HCT116 (cell line): ENCODE measurements at regions not wholly inside any gene's neighbourhood (a gene's known extent, or its start where the extent isn't known, plus 50 kb on each side); places are given as distances from the start of the nearest gene placed in this dataset.

ENCODE experiments used
- ATAC-seq: fragments of 200-7000 bp; cut with Tn5 transposase; 2 replicates; pipeline ENCODE4 v1.9.1; 2020; ENCODE audit warnings: mild to moderate bottlenecking, moderate library complexity
- BruUV-seq: library from RNA; stranded (reverse); fragments of 400-500 nt; replicated peaks from 2 replicates; lab custom pipeline; 2021; lab: Mats Ljungman, UMichigan
- CTCF ChIA-PET: fragments of 300-600 bp; sonication (Branson Sonifier 250); formaldehyde crosslinking; loops from one replicate; lab custom pipeline; 2021; ENCODE audit warnings: antibody characterized with exemption; lab: Charles Lee
- POLR2A ChIA-PET: fragments of 300-600, 350-600 bp; sonication (Branson Sonifier 250); formaldehyde crosslinking; loops from one replicate; lab custom pipeline; 2021; ENCODE audit warnings: antibody characterized with exemption; lab: Charles Lee
- RAD21 ChIA-PET, 2 experiments: fragments of 300-600 bp; sonication (Branson Sonifier 250); formaldehyde crosslinking; loops; one replicate each; lab custom pipeline; 2023; ENCODE audit warnings: low total read pairs in 2 of 2; ENCODE audit not compliant: uncharacterized antibody in 2 of 2, unreplicated experiment in 2 of 2, low non-redundant PET in 1 of 2; lab: Charles Lee
- DNase-seq: peaks from one replicate; pipeline ENCODE4 v3.0.0-alpha.2; 2010; ENCODE audit warnings: low read depth, low spot score
- H2AFZ ChIP-seq: fragments of 200-600 bp; shearing (Covaris generic), sonication (generic); 2 replicates; pipeline ENCODE4 v1.6.1; 2017; ENCODE audit warnings: low read depth, mixed run types, mixed read lengths, antibody characterized with exemption, low read length; ENCODE audit not compliant: poor library complexity, severe bottlenecking
- H3K27ac ChIP-seq: 2 replicates; pipeline ENCODE4 v1.5.1; 2012; ENCODE audit warnings: low read depth, low read length
- H3K27me3 ChIP-seq: fragments of 200-600 bp; sonication (generic); 2 replicates; pipeline ENCODE4 v1.6.1; 2016; ENCODE audit warnings: mixed run types, low read length, mixed read lengths; ENCODE audit not compliant: insufficient read depth
- H3K36me3 ChIP-seq, 2 experiments: fragments of 200-500 bp in 1 of 2; fragments of 200-600 bp in 1 of 2; sonication (Bioruptor generic) in 1 of 2; sonication (generic) in 1 of 2; 2 replicates each; pipeline versions ENCODE4 v1.5.1 to v1.6.1; 2014 to 2016; ENCODE audit warnings: low read length in 2 of 2, inconsistent platforms in 1 of 2, mixed read lengths in 1 of 2, mixed run types in 1 of 2; ENCODE audit not compliant: insufficient read depth in 2 of 2, control insufficient read depth in 1 of 2
- H3K4me1 ChIP-seq, 2 experiments: fragments of 200-600 bp in 1 of 2; sonication (generic) in 1 of 2; 2 replicates each; pipeline versions ENCODE4 v1.5.1 to v1.6.1; 2012 to 2017; ENCODE audit warnings: low read length in 2 of 2, inconsistent platforms in 1 of 2, mild to moderate bottlenecking in 1 of 2, mixed read lengths in 1 of 2, mixed run types in 1 of 2, moderate library complexity in 1 of 2; ENCODE audit not compliant: insufficient read depth in 2 of 2, control insufficient read depth in 1 of 2
- H3K4me2 ChIP-seq: fragments of 200-600 bp; sonication (generic); 2 replicates; pipeline ENCODE4 v1.6.1; 2017; ENCODE audit warnings: mixed run types, low read length, mixed read lengths
- H3K4me3 ChIP-seq, 2 experiments: fragments of 200-600 bp in 1 of 2; sonication (generic) in 1 of 2; replicated peaks in 1 of 2; 2 replicates each; pipeline ENCODE4 v1.5.1; 2011 to 2016; ENCODE audit warnings: low read length in 2 of 2, control low read depth in 1 of 2, low read depth in 1 of 2, mild to moderate bottlenecking in 1 of 2, mixed read lengths in 1 of 2, mixed run types in 1 of 2
- H3K79me2 ChIP-seq: fragments of 200-600 bp; sonication (generic); 2 replicates; pipeline ENCODE4 v1.6.1; 2017; ENCODE audit warnings: mild to moderate bottlenecking, mixed run types, low read length, moderate library complexity, mixed read lengths; ENCODE audit not compliant: insufficient read depth
- H3K9ac ChIP-seq: fragments of 200-600 bp; sonication (generic); 2 replicates; pipeline ENCODE4 v1.6.1; 2016; ENCODE audit warnings: low read length, mixed read lengths
- H3K9me2 ChIP-seq: fragments of 200-600 bp; sonication (generic), shearing (Covaris generic); 2 replicates; pipeline ENCODE4 v1.6.1; 2017; ENCODE audit warnings: mixed run types, mild to moderate bottlenecking, moderate library complexity; ENCODE audit not compliant: insufficient read depth
- H3K9me3 ChIP-seq, 2 experiments: fragments of 200-500 bp in 1 of 2; fragments of 200-600 bp in 1 of 2; sonication (Bioruptor generic) in 1 of 2; sonication (generic) in 1 of 2; 2 replicates each; pipeline ENCODE4 v1.6.1; 2014 to 2017; ENCODE audit warnings: low read length in 2 of 2, mixed read lengths in 2 of 2, inconsistent platforms in 1 of 2, low read depth in 1 of 2, mild to moderate bottlenecking in 1 of 2, mixed run types in 1 of 2, moderate library complexity in 1 of 2; ENCODE audit not compliant: control insufficient read depth in 1 of 2, insufficient read depth in 1 of 2
- H4K20me1 ChIP-seq: fragments of 200-600 bp; sonication (generic), shearing (Covaris generic); 2 replicates; pipeline ENCODE4 v1.6.1; 2017; ENCODE audit warnings: mixed run types, mild to moderate bottlenecking, moderate library complexity; ENCODE audit not compliant: insufficient read depth
- ATF3 ChIP-seq: IDR thresholded peaks from 2 replicates; pipeline ENCODE4 v1.6.1; 2012
- CEBPB ChIP-seq: IDR thresholded peaks from 2 replicates; pipeline ENCODE4 v1.6.1; 2012; ENCODE audit warnings: low read depth
- EGR1 ChIP-seq: IDR thresholded peaks from 2 replicates; pipeline ENCODE4 v1.6.1; 2012; ENCODE audit warnings: low read depth
- ELF1 ChIP-seq: IDR thresholded peaks from 2 replicates; pipeline ENCODE4 v1.6.1; 2012; ENCODE audit warnings: low read depth, borderline replicate concordance
- EZH2phosphoT487 ChIP-seq: fragments of 200-600 bp; IDR thresholded peaks from 2 replicates; pipeline ENCODE4 v1.6.1; 2018; ENCODE audit warnings: antibody characterized with exemption, borderline replicate concordance
- FOSL1 ChIP-seq: IDR thresholded peaks from 2 replicates; pipeline ENCODE4 v1.6.1; 2012; ENCODE audit warnings: low read depth
- JUND ChIP-seq: IDR thresholded peaks from 2 replicates; pipeline ENCODE4 v1.6.1; 2012
- MAX ChIP-seq: IDR thresholded peaks from 2 replicates; pipeline ENCODE4 v1.6.1; 2012
- POLR2A ChIP-seq: IDR thresholded peaks from 2 replicates; pipeline ENCODE4 v1.7.0; 2011; ENCODE audit warnings: borderline replicate concordance; ENCODE audit not compliant: insufficient read depth, insufficient read length; ENCODE audit errors: extremely low read depth
- POLR2AphosphoS5 ChIP-seq: IDR thresholded peaks from 2 replicates; pipeline ENCODE4 v1.6.1; 2011; ENCODE audit warnings: mild to moderate bottlenecking, low read depth, low read length, moderate library complexity
- RAD21 ChIP-seq: IDR thresholded peaks from 2 replicates; pipeline ENCODE4 v1.6.1; 2012; ENCODE audit warnings: low read depth, mild to moderate bottlenecking
- REST ChIP-seq: IDR thresholded peaks from 2 replicates; pipeline ENCODE4 v1.6.1; 2012; ENCODE audit warnings: low read depth
- SP1 ChIP-seq: IDR thresholded peaks from 2 replicates; pipeline ENCODE4 v1.6.1; 2012; ENCODE audit warnings: low read depth
- SRF ChIP-seq: IDR thresholded peaks from 2 replicates; pipeline ENCODE4 v1.6.1; 2012; ENCODE audit warnings: low read depth
- TCF7L2 ChIP-seq: IDR thresholded peaks from 2 replicates; pipeline ENCODE4 v1.7.0; 2011; ENCODE audit warnings: borderline replicate concordance, inconsistent platforms; ENCODE audit not compliant: insufficient read depth, insufficient read length; ENCODE audit errors: extremely low read depth
- YY1 ChIP-seq: IDR thresholded peaks from 2 replicates; pipeline ENCODE4 v1.6.1; 2011; ENCODE audit warnings: low read length, low read depth, moderate library complexity, mild to moderate bottlenecking; ENCODE audit not compliant: insufficient replicate concordance; ENCODE audit errors: extremely low read depth
- ZNF274 ChIP-seq: fragments of 200-500 bp; sonication (Bioruptor generic); IDR thresholded peaks from 2 replicates; pipeline ENCODE4 v1.6.1; 2014; ENCODE audit warnings: mild to moderate bottlenecking, low read depth, low read length, inconsistent platforms
- intact Hi-C: fragments of 100-400 bp; cut with micrococcal nuclease; formaldehyde crosslinking; loops from 2 replicates; pipeline ENCODE4 v1.10.0; 2022

GRCh38 chr2:83959266-83959665 lies 499.8 kb downstream of the SUCLG1 start:
- CTCF ChIA-PET = no interaction called here
- Histone ChIP-seq H3K9me2 (no peaks in the 10 kb centered on the region), H3K27ac (no peak overlapping the region), H3K27me3 (no peaks in the 10 kb centered on the region), H3K4me3 (no peak overlapping the region), H3K4me1 (no peaks in the 10 kb centered on the region), H2AFZ (no peak overlapping the region), H3K9me3 (no peaks in the 10 kb centered on the region), H3K4me2 (no peak overlapping the region), H3K9ac (no peak overlapping the region), H4K20me1 (no peaks in the 10 kb centered on the region), H3K79me2 (no peaks in the 10 kb centered on the region), H3K36me3 (no peaks in the 10 kb centered on the region)
- DNase-seq (no peak), ATAC-seq (no peak)
- TF ChIP-seq ELF1 (no peak), JUND (no peak), RAD21 (no peak), TCF7L2 (no peak), POLR2AphosphoS5 (no peak)
- BruUV-seq = no TSS peak
- RAD21 ChIA-PET = no interaction called here
- intact Hi-C loops = no loop called here
- POLR2A ChIA-PET = no interaction called here

GRCh38 chr2:83956991-83957390 lies 502.1 kb downstream of the SUCLG1 start:
- H3K9me2 ChIP-seq = no peaks in the 10 kb centered on the region
- ATAC-seq (no peak), DNase-seq (no peak)
- H3K36me3 ChIP-seq = no peaks in the 10 kb centered on the region
- no peak overlapping the region for H3K4me3 ChIP-seq
- no peaks in the 10 kb centered on the region for H3K9me3 ChIP-seq
- no peaks in the 10 kb centered on the region for H3K79me2 ChIP-seq
- H3K4me2 ChIP-seq = no peak overlapping the region
- no peaks in the 10 kb centered on the region for H3K27me3 ChIP-seq
- H3K9ac ChIP-seq = no peak overlapping the region
- no peak overlapping the region for H3K27ac ChIP-seq
- no peaks in the 10 kb centered on the region for H3K4me1 ChIP-seq
- intact Hi-C loops = no loop called here
- BruUV-seq = no TSS peak
- H4K20me1 ChIP-seq = no peaks in the 10 kb centered on the region
- POLR2A ChIA-PET = no interaction called here
- no peak overlapping the region for H2AFZ ChIP-seq
- RAD21 ChIA-PET = no interaction called here
- CTCF ChIA-PET = no interaction called here
- TF ChIP-seq ZNF274 = no peak
- TF ChIP-seq EGR1 = no peak
- no peak for TF ChIP-seq JUND
- TF ChIP-seq ATF3 = no peak
- TF ChIP-seq EZH2phosphoT487 = no peak
- TF ChIP-seq MAX = no peak
- no peak for TF ChIP-seq SRF
- no peak for TF ChIP-seq REST
- TF ChIP-seq POLR2AphosphoS5 = no peak
- no peak for TF ChIP-seq SP1
- no peak for TF ChIP-seq ELF1
- no peak for TF ChIP-seq YY1
- no peak for TF ChIP-seq FOSL1
- TF ChIP-seq POLR2A = no peak
- TF ChIP-seq CEBPB = no peak
